GM13977 (cell line): ENCODE measurements at regions not wholly inside any gene's neighbourhood (a gene's known extent, or its start where the extent isn't known, plus 50 kb on each side); places are given as distances from the start of the nearest gene placed in this dataset.

ENCODE experiments used
- DNase-seq: peaks from one replicate; pipeline ENCODE4 v3.0.0; 2012; ENCODE audit warnings: low spot score
- CTCF ChIP-seq: IDR thresholded peaks from 2 replicates; pipeline ENCODE4 v1.5.1; 2012; ENCODE audit warnings: mild to moderate bottlenecking, control low read depth; ENCODE audit not compliant: insufficient read depth; ENCODE audit errors: extremely low read depth, missing control alignments
- in situ Hi-C: fragments of 300-500 bp; cut with MboI; formaldehyde crosslinking; loops from one replicate; pipeline ENCODE4 v1.12.0; 2022; ENCODE audit warnings: low sequenced_read_pairs, low pct_unique_long_range_greater_than_20kb, mixed read lengths, inconsistent platforms; ENCODE audit not compliant: unreplicated experiment

- TF ChIP-seq CTCF = no peak
- no peak for DNase-seq
- in situ Hi-C loops = no loop called here
These were observed 99.3 kb upstream of the THSD7A start for GRCh38 chr7:11931307-11931706.

GRCh38 chr7:11934796-11935195 lies 102.8 kb upstream of the THSD7A start:
- no peak for DNase-seq
- TF ChIP-seq CTCF = no peak
- in situ Hi-C loops = no loop called here

- no peak for TF ChIP-seq CTCF
- in situ Hi-C loops = no loop called here
- no peak for DNase-seq
These were observed 103.9 kb upstream of the THSD7A start for GRCh38 chr7:11935905-11936304.

GRCh38 chr7:11946794-11947193 lies 114.8 kb upstream of the THSD7A start:
- TF ChIP-seq CTCF = no peak
- in situ Hi-C loops = no loop called here
- DNase-seq = no peak

- DNase-seq = no peak
- in situ Hi-C loops = no loop called here
- no peak for TF ChIP-seq CTCF
These were observed 118.3 kb upstream of the THSD7A start for GRCh38 chr7:11950281-11950680.

GRCh38 chr7:11950942-11951341 lies 118.9 kb upstream of the THSD7A start:
- no peak for TF ChIP-seq CTCF
- no peak for DNase-seq
- in situ Hi-C loops = no loop called here

- no peak for DNase-seq
- TF ChIP-seq CTCF = no peak
- in situ Hi-C loops = no loop called here
These were observed 119.9 kb upstream of the THSD7A start for GRCh38 chr7:11951909-11952308.
